Sciatic nerve (tissue), 2 donors: ENCODE measurements at regions not wholly inside any gene's neighbourhood (a gene's known extent, or its start where the extent isn't known, plus 50 kb on each side); places are given as distances from the start of the nearest gene placed in this dataset.
A peak's percentile ranks its signal among the peaks of the same experiment; 100 is the strongest.
"Not testable (repeated sequence)": the region's sequence is repeated elsewhere in the genome, so short reads cannot be mapped to it uniquely, and the experiment has no call there.

Experiments used
- ATAC-seq: fragments of 200-7000 bp; cut with Tn5 transposase; one replicate; pipeline ENCODE4 v1.9.1; 2020; ENCODE audit warnings: mild to moderate bottlenecking, moderate library complexity
- DNase-seq: peaks from one replicate; pipeline ENCODE4 v3.0.0-alpha.2; 2020; ENCODE audit warnings: low spot score
- intact Hi-C: fragments of 100-400 bp; cut with DNase I; formaldehyde crosslinking; loops from one replicate; pipeline ENCODE4 v1.14.2; 2022
- donor health status: DM: no; HTN: no; CAD: no.
- donor health status: DM: no; HTN: no; CAD: no.

- DNase-seq (no peak), ATAC-seq (no peak)
- intact Hi-C loops: no loop called here
These were observed 138.5 kb upstream of the FREM1 start for GRCh38 chr9:15048772-15049171.

GRCh38 chr9:15047028-15047551 is 136.9 kb upstream of the FREM1 start:
- DNase-seq (no peak), ATAC-seq (no peak)
- intact Hi-C loops: no loop called here

GRCh38 chr9:15033316-15033715 is 123.1 kb upstream of the FREM1 start:
- intact Hi-C loops: no loop called here

GRCh38 chr9:15032860-15033259 is 122.6 kb upstream of the FREM1 start:
- DNase-seq (no peak), ATAC-seq (no peak)
- intact Hi-C loops: no loop called here

More at GRCh38 chr9:15033316-15033715, 123.1 kb upstream of the FREM1 start:
- ATAC-seq (no peak), DNase-seq (no peak)

GRCh38 chr9:15021146-15021545 is 110.9 kb upstream of the FREM1 start:
- DNase-seq: no peak
- no peak for ATAC-seq
- intact Hi-C loops: no loop called here

GRCh38 chr9:15018096-15018637 is 107.9 kb upstream of the FREM1 start:
- no peak for ATAC-seq
- intact Hi-C loops: no loop called here
- DNase-seq: no peak

- no peak for DNase-seq
- intact Hi-C loops: no loop called here
- no peak for ATAC-seq
These were observed 100.4 kb upstream of the FREM1 start for GRCh38 chr9:15010581-15010980.

- DNase-seq: no peak
- no peak for ATAC-seq
- intact Hi-C loops: no loop called here
These were observed 97.5 kb upstream of the FREM1 start for GRCh38 chr9:15007698-15008097.

- intact Hi-C loops: no loop called here
These were observed 84.5 kb upstream of the FREM1 start for GRCh38 chr9:14994738-14995137.

GRCh38 chr9:14993901-14994554 is 83.8 kb upstream of the FREM1 start:
- intact Hi-C loops: no loop called here
- no peak for ATAC-seq

More at GRCh38 chr9:14994738-14995137, 84.5 kb upstream of the FREM1 start:
- ATAC-seq (no peak), DNase-seq (no peak)

GRCh38 chr9:14993061-14993800 is 83.0 kb upstream of the FREM1 start:
- peak; percentile 98 for ATAC-seq
- intact Hi-C loops: no loop called here
- DNase-seq: peak; percentile 94

More at GRCh38 chr9:14993901-14994554, 83.8 kb upstream of the FREM1 start:
- no peak for DNase-seq

- peak; percentile 8 for ATAC-seq
- intact Hi-C loops: no loop called here
These were observed 82.3 kb upstream of the FREM1 start for GRCh38 chr9:14992516-14992915.

GRCh38 chr9:14992081-14992480 is 81.9 kb upstream of the FREM1 start:
- DNase-seq (no peak), ATAC-seq (no peak)
- intact Hi-C loops: no loop called here

More at GRCh38 chr9:14992516-14992915, 82.3 kb upstream of the FREM1 start:
- no peak for DNase-seq

GRCh38 chr9:14990647-14991046 is 80.4 kb upstream of the FREM1 start:
- intact Hi-C loops, ATAC-seq: not testable (repeated sequence)

GRCh38 chr9:14989811-14990210 is 79.6 kb upstream of the FREM1 start:
- ATAC-seq: no peak
- intact Hi-C loops: no loop called here
- no peak for DNase-seq

More at GRCh38 chr9:14990647-14991046, 80.4 kb upstream of the FREM1 start:
- not testable (repeated sequence) for DNase-seq

GRCh38 chr9:14989336-14989735 is 79.1 kb upstream of the FREM1 start:
- ATAC-seq, intact Hi-C loops, DNase-seq: not testable (repeated sequence)

- ATAC-seq (no peak), DNase-seq (no peak)
- intact Hi-C loops: no loop called here
These were observed 77.6 kb upstream of the FREM1 start for GRCh38 chr9:14987858-14988257.

- intact Hi-C loops: no loop called here
- ATAC-seq: no peak
- DNase-seq: no peak
These were observed 75.2 kb upstream of the FREM1 start for GRCh38 chr9:14985419-14985818.

GRCh38 chr9:14983599-14983998 is 73.4 kb upstream of the FREM1 start:
- DNase-seq (no peak), ATAC-seq (no peak)
- intact Hi-C loops: no loop called here
